GM18499 (cell line): ENCODE measurements at regions not wholly inside any gene's neighbourhood (a gene's known extent, or its start where the extent isn't known, plus 50 kb on each side); places are given as distances from the start of the nearest gene placed in this dataset.

Source experiments
- ATAC-seq: cut with Tn5 transposase; IDR thresholded peaks from one replicate; pipeline ENCODE4 v1.9.1; 2021; ENCODE audit warnings: moderate number of reproducible peaks; ENCODE audit not compliant: insufficient read depth, unreplicated experiment

GRCh38 chr15:95840855-95841254 lies 489.6 kb upstream of the NR2F2 start:
- no peak for ATAC-seq

- ATAC-seq: no peak
Measured at GRCh38 chr15:95842576-95842975, 487.9 kb upstream of the NR2F2 start.

GRCh38 chr15:95843241-95843910 lies 487.1 kb upstream of the NR2F2 start:
- ATAC-seq: no peak

GRCh38 chr15:95845862-95846515 lies 484.5 kb upstream of the NR2F2 start:
- ATAC-seq: no peak

GRCh38 chr15:95848126-95848525 lies 482.4 kb upstream of the NR2F2 start:
- ATAC-seq: no peak

- ATAC-seq: no peak
Measured at GRCh38 chr15:95850837-95851236, 479.7 kb upstream of the NR2F2 start.

- no peak for ATAC-seq
Measured at GRCh38 chr15:95853350-95853749, 477.1 kb upstream of the NR2F2 start.

GRCh38 chr15:95857124-95857757 lies 473.3 kb upstream of the NR2F2 start:
- no peak for ATAC-seq

GRCh38 chr15:95857758-95858157 lies 472.7 kb upstream of the NR2F2 start:
- ATAC-seq: no peak

- ATAC-seq: no peak
Measured at GRCh38 chr15:95860406-95860805, 470.1 kb upstream of the NR2F2 start.

GRCh38 chr15:95864467-95864886 lies 466.0 kb upstream of the NR2F2 start:
- peak; percentile 67 for ATAC-seq

GRCh38 chr15:95865330-95865739 lies 465.2 kb upstream of the NR2F2 start:
- ATAC-seq: no peak

GRCh38 chr15:95866711-95867440 lies 463.6 kb upstream of the NR2F2 start:
- no peak for ATAC-seq

- ATAC-seq: no peak
Measured at GRCh38 chr15:95868450-95868849, 462.1 kb upstream of the NR2F2 start.

GRCh38 chr15:95868970-95869369 lies 461.5 kb upstream of the NR2F2 start:
- no peak for ATAC-seq

- ATAC-seq: no peak
Measured at GRCh38 chr15:95869920-95870319, 460.6 kb upstream of the NR2F2 start.

- ATAC-seq: no peak
Measured at GRCh38 chr15:95872366-95872771, 458.1 kb upstream of the NR2F2 start.

GRCh38 chr15:95874637-95875036 lies 455.9 kb upstream of the NR2F2 start:
- ATAC-seq: no peak

- no peak for ATAC-seq
Measured at GRCh38 chr15:95875121-95875643, 455.3 kb upstream of the NR2F2 start.

GRCh38 chr15:95880031-95880570 lies 450.4 kb upstream of the NR2F2 start:
- ATAC-seq: no peak
